IMR-90 (cell line): ENCODE measurements at regions not wholly inside any gene's neighbourhood (a gene's known extent, or its start where the extent isn't known, plus 50 kb on each side); places are given as distances from the start of the nearest gene placed in this dataset.

Source experiments
- ATAC-seq: fragments of 200-7000 bp; cut with Tn5 transposase; 2 replicates; pipeline ENCODE4 v1.9.1; 2020; ENCODE audit warnings: low read depth, mild to moderate bottlenecking, moderate library complexity
- BruUV-seq: library from RNA; stranded (reverse); fragments of 400-500 nt; replicated peaks from 2 replicates; lab custom pipeline; 2021; lab: Mats Ljungman, UMichigan
- CTCF ChIA-PET: fragments of 300-600 bp; formaldehyde crosslinking; extraction: SDS; loops from one replicate; lab custom pipeline; 2021; ENCODE audit warnings: antibody characterized with exemption; lab: Yijun Ruan, JAX
- POLR2A ChIA-PET: fragments of 300-600 bp; sonication (Branson Sonifier 250); formaldehyde crosslinking; loops from one replicate; lab custom pipeline; 2022; ENCODE audit warnings: antibody characterized with exemption; ENCODE audit not compliant: unreplicated experiment; lab: Charles Lee
- DNase-seq: peaks from one replicate; pipeline ENCODE4 v3.0.0; 2013
- H2AFZ ChIP-seq: replicated peaks from 2 replicates; pipeline ENCODE3; 2013; ENCODE audit warnings: low read length, mild to moderate bottlenecking; ENCODE audit not compliant: poor library complexity
- H2AK5ac ChIP-seq: 2 replicates; pipeline ENCODE4 v1.6.1; 2013; ENCODE audit warnings: low read depth, low read length, inconsistent platforms
- H2AK9ac ChIP-seq: replicated peaks from 2 replicates; pipeline ENCODE3; 2013; ENCODE audit warnings: mild to moderate bottlenecking, low read depth, low read length, moderate library complexity; ENCODE audit not compliant: poor library complexity
- H2BK120ac ChIP-seq: 2 replicates; pipeline ENCODE4 v1.6.1; 2013; ENCODE audit warnings: low read depth, low read length, inconsistent platforms
- H2BK15ac ChIP-seq: 3 replicates; pipeline ENCODE4 v1.6.1; 2013; ENCODE audit warnings: low read depth, low read length, inconsistent platforms
- H2BK20ac ChIP-seq: 2 replicates; pipeline ENCODE4 v1.6.1; 2013; ENCODE audit warnings: low read depth, mild to moderate bottlenecking, inconsistent platforms, low read length, moderate library complexity
- H2BK5ac ChIP-seq: 2 replicates; pipeline ENCODE4 v1.6.1; 2013; ENCODE audit warnings: mild to moderate bottlenecking, low read depth, low read length, inconsistent platforms; ENCODE audit not compliant: poor library complexity, severe bottlenecking
- H3K14ac ChIP-seq: replicated peaks from 2 replicates; pipeline ENCODE4 v1.6.1; 2013; ENCODE audit warnings: low read depth, low read length, inconsistent platforms
- H3K18ac ChIP-seq: 2 replicates; pipeline ENCODE4 v1.6.1; 2013; ENCODE audit warnings: low read depth, low read length, control low read depth
- H3K23ac ChIP-seq: 2 replicates; pipeline ENCODE4 v1.6.1; 2013; ENCODE audit warnings: low read depth, low read length, inconsistent platforms
- H3K27ac ChIP-seq: 2 replicates; pipeline ENCODE4 v1.5.1; 2013; ENCODE audit warnings: mild to moderate bottlenecking, control low read depth, low read length; ENCODE audit not compliant: insufficient read depth
- H3K27me3 ChIP-seq: 2 replicates; pipeline ENCODE4 v1.6.1; 2013; ENCODE audit warnings: low read length; ENCODE audit not compliant: control insufficient read depth, insufficient read depth
- H3K36me3 ChIP-seq: 2 replicates; pipeline ENCODE4 v1.6.1; 2013; ENCODE audit warnings: low read length, mixed read lengths; ENCODE audit not compliant: control insufficient read depth, insufficient read depth
- H3K4ac ChIP-seq: 2 replicates; pipeline ENCODE4 v1.6.1; 2013; ENCODE audit warnings: low read depth, low read length, inconsistent platforms
- H3K4me1 ChIP-seq: 2 replicates; pipeline ENCODE4 v1.6.1; 2013; ENCODE audit warnings: low read length, mixed read lengths; ENCODE audit not compliant: control insufficient read depth, insufficient read depth
- H3K4me2 ChIP-seq: 2 replicates; pipeline ENCODE4 v1.6.1; 2013; ENCODE audit warnings: low read depth, mild to moderate bottlenecking, control low read depth, low read length, moderate library complexity
- H3K4me3 ChIP-seq: 2 replicates; pipeline ENCODE4 v1.5.1; 2013; ENCODE audit warnings: low read depth, mild to moderate bottlenecking, control low read depth, low read length, moderate library complexity; ENCODE audit not compliant: insufficient read depth
- H3K56ac ChIP-seq: 2 replicates; pipeline ENCODE4 v1.6.1; 2013; ENCODE audit warnings: low read length, inconsistent platforms; ENCODE audit not compliant: insufficient read depth; ENCODE audit errors: extremely low read depth
- H3K79me1 ChIP-seq, 2 experiments: 2 replicates each; pipeline ENCODE4 v1.6.1; 2013; ENCODE audit warnings: low read length in 2 of 2, inconsistent platforms in 1 of 2, low read depth in 1 of 2
- H3K9ac ChIP-seq: 2 replicates; pipeline ENCODE4 v1.6.1; 2013; ENCODE audit warnings: low read depth, low read length, control low read depth
- H3K9me1 ChIP-seq: 2 replicates; pipeline ENCODE4 v1.6.1; 2013; ENCODE audit warnings: low read length, inconsistent platforms; ENCODE audit not compliant: insufficient read depth
- H3K9me3 ChIP-seq: 2 replicates; pipeline ENCODE4 v1.6.1; 2013; ENCODE audit warnings: low read length; ENCODE audit not compliant: control insufficient read depth, insufficient read depth
- H4K20me1 ChIP-seq: 2 replicates; pipeline ENCODE4 v1.6.1; 2013; ENCODE audit warnings: low read length, inconsistent platforms; ENCODE audit not compliant: insufficient read depth
- H4K5ac ChIP-seq: 2 replicates; pipeline ENCODE4 v1.6.1; 2013; ENCODE audit warnings: mild to moderate bottlenecking, low read depth, low read length, control low read depth
- H4K8ac ChIP-seq, 2 experiments: 2 replicates each; pipeline ENCODE4 v1.6.1; 2013; ENCODE audit warnings: low read depth in 2 of 2, low read length in 2 of 2, control low read depth in 1 of 2, inconsistent platforms in 1 of 2
- H4K91ac ChIP-seq: 2 replicates; pipeline ENCODE4 v1.6.1; 2013; ENCODE audit warnings: low read depth, low read length, inconsistent platforms; ENCODE audit not compliant: insufficient read depth
- BHLHE40 ChIP-seq: fragments of 150-350 bp; IDR thresholded peaks from 2 replicates; pipeline ENCODE4 v1.6.1; 2016; ENCODE audit warnings: mild to moderate bottlenecking, low read depth, low read length
- CEBPB ChIP-seq: IDR thresholded peaks from 2 replicates; pipeline ENCODE4 v1.6.1; 2012; ENCODE audit warnings: low read depth, low read length, improper control_type of control experiment
- CHD1 ChIP-seq: IDR thresholded peaks from 2 replicates; pipeline ENCODE4 v1.6.1; 2012; ENCODE audit warnings: low read depth, low read length, improper control_type of control experiment
- CTCF ChIP-seq: conservative IDR thresholded peaks from 2 replicates; pipeline ENCODE4 v1.5.1; 2012; ENCODE audit warnings: mild to moderate bottlenecking, low read depth, low read length, improper control_type of control experiment
- ELK1 ChIP-seq: fragments of 150-350 bp; IDR thresholded peaks from 2 replicates; pipeline ENCODE4 v1.6.1; 2016; ENCODE audit warnings: low read depth, mild to moderate bottlenecking, low read length, moderate library complexity, borderline replicate concordance
- FOS ChIP-seq: fragments of 150-350 bp; IDR thresholded peaks from 2 replicates; pipeline ENCODE4 v1.6.1; 2016; ENCODE audit warnings: low read depth, low read length
- MAFK ChIP-seq: IDR thresholded peaks from 2 replicates; pipeline ENCODE4 v1.6.1; 2012; ENCODE audit warnings: low read depth, low read length, improper control_type of control experiment
- MAZ ChIP-seq: IDR thresholded peaks from 2 replicates; pipeline ENCODE4 v1.6.1; 2012; ENCODE audit warnings: low read depth, mild to moderate bottlenecking, low read length, improper control_type of control experiment, moderate library complexity, borderline replicate concordance
- MXI1 ChIP-seq: IDR thresholded peaks from 2 replicates; pipeline ENCODE4 v1.6.1; 2012; ENCODE audit warnings: low read depth, mild to moderate bottlenecking, low read length, moderate library complexity, borderline replicate concordance
- NFE2L2 ChIP-seq: fragments of 150-350 bp; IDR thresholded peaks from 2 replicates; pipeline ENCODE4 v1.6.1; 2016; ENCODE audit warnings: low read depth, mild to moderate bottlenecking, low read length
- POLR2A ChIP-seq: IDR thresholded peaks from 2 replicates; pipeline ENCODE4 v1.6.1; 2012; ENCODE audit warnings: mild to moderate bottlenecking, low read depth, low read length
- RAD21 ChIP-seq: IDR thresholded peaks from 2 replicates; pipeline ENCODE4 v1.6.1; 2012; ENCODE audit warnings: low read length, improper control_type of control experiment
- RCOR1 ChIP-seq: IDR thresholded peaks from 2 replicates; pipeline ENCODE4 v1.6.1; 2012; ENCODE audit warnings: mild to moderate bottlenecking, low read length, improper control_type of control experiment; ENCODE audit not compliant: insufficient replicate concordance
- RFX5 ChIP-seq: IDR thresholded peaks from 2 replicates; pipeline ENCODE4 v1.8.0; 2012; ENCODE audit warnings: low read depth, mild to moderate bottlenecking, low read length, moderate library complexity
- SMC3 ChIP-seq: fragments of 150-350 bp; IDR thresholded peaks from 2 replicates; pipeline ENCODE4 v1.6.1; 2016; ENCODE audit warnings: low read depth, mild to moderate bottlenecking, antibody characterized with exemption, low read length, moderate library complexity
- USF2 ChIP-seq: fragments of 150-350 bp; IDR thresholded peaks from 2 replicates; pipeline ENCODE4 v1.6.1; 2017; ENCODE audit warnings: mild to moderate bottlenecking, antibody characterized with exemption, low read length, low read depth
- WGBS, 2 experiments: methylation state at CpG; one replicate each; pipeline versions ENCODE4 v1.1.5 to v1.1.7; 2013; ENCODE audit warnings: missing lambda C conversion rate in 2 of 2; ENCODE audit not compliant: insufficient read length in 1 of 2; ENCODE audit errors: extremely low coverage in 2 of 2; 5-methylcytosine and 5-hydroxymethylcytosine counted together
- dilution Hi-C: fragments of 300-500 bp; cut with HindIII; formaldehyde crosslinking; loops from one replicate; pipeline ENCODE4 v1.14.3; 2018; ENCODE audit warnings: low sequenced_read_pairs; ENCODE audit not compliant: unreplicated experiment
- in situ Hi-C: fragments of 300-500 bp; cut with MboI; formaldehyde crosslinking; loops from 3 replicates; pipeline ENCODE4 v1.14.3; 2019; ENCODE audit warnings: low sequenced_read_pairs, inconsistent platforms, mixed read lengths
- intact Hi-C: fragments of 100-400 bp; cut with micrococcal nuclease; formaldehyde crosslinking; loops from 2 replicates; pipeline ENCODE4 v1.10.0; 2022

DNA sequence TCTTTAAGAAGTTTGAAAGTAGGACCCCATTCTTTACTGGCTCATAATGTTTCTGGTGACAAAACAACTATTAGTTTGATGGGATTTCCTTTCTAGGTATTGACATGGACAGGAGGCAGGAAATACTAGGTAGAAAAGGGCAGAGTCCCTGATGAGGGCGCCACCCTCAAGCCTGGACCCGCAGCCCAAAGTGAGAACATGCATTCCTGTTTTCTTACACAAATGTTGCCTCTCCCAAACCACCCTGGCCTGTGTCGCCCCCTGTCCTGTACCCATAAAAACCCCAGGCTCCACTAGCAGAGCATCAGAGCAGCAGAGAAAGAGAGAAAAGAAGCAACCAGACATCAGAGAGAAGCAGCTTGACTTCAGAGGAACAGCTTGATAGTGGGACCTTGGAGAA lies 1055.2 kb upstream of the POT1 start:
- Histone ChIP-seq H2AK9ac (no peak overlapping the region), H2AFZ (no peak overlapping the region), H2AK5ac (no peak overlapping the region), H3K9ac (no peak overlapping the region), H4K8ac (no peak overlapping the region), H3K27me3 (no peaks in the 10 kb centered on the region), H4K20me1 (no peaks in the 10 kb centered on the region), H4K5ac (no peak overlapping the region), H3K4me2 (no peak overlapping the region), H3K56ac (no peak overlapping the region), H3K18ac (no peak overlapping the region), H3K4me3 (no peak overlapping the region), H3K14ac (no peak overlapping the region), H2BK120ac (no peak overlapping the region), H3K79me1 (no peaks in the 10 kb centered on the region), H3K27ac (no peak overlapping the region), H2BK15ac (no peak overlapping the region), H3K36me3 (no peaks in the 10 kb centered on the region), H3K4me1 (no peaks in the 10 kb centered on the region), H2BK20ac (no peak overlapping the region), H2BK5ac (no peak overlapping the region), H3K9me3 (peaks cover 8% of the 10 kb centered on the region; the same call in 1 of the 2 replicates), H3K4ac (no peak overlapping the region), H3K9me1 (no peaks in the 10 kb centered on the region), H3K23ac (no peak overlapping the region), H4K91ac (no peak overlapping the region)
- TF ChIP-seq RCOR1, result no peak
- TF ChIP-seq CHD1, result no peak
- no peak for TF ChIP-seq MXI1
- no peak for TF ChIP-seq POLR2A
- TF ChIP-seq MAFK, result no peak
- TF ChIP-seq RFX5, result no peak
- no peak for TF ChIP-seq CEBPB
- TF ChIP-seq CTCF, result no peak
- no peak for TF ChIP-seq USF2
- no peak for TF ChIP-seq BHLHE40
- TF ChIP-seq FOS, result no peak
- TF ChIP-seq NFE2L2, result no peak
- no peak for TF ChIP-seq ELK1
- TF ChIP-seq RAD21, result no peak
- TF ChIP-seq MAZ, result no peak
- no peak for TF ChIP-seq SMC3
- intact Hi-C loops (no loop called here), dilution Hi-C loops (no loop called here), in situ Hi-C loops (no loop called here)
- ChIA-PET POLR2A (no interaction called here), CTCF (no interaction called here)
- DNase-seq (no peak), ATAC-seq (no peak)
- BruUV-seq, result no TSS peak
- no CpG with 5 or more reads among the region's 3 CpGs for WGBS, 2 experiments
